CD4-positive, alpha-beta T cell (primary cell): ENCODE measurements at regions not wholly inside any gene's neighbourhood (a gene's known extent, or its start where the extent isn't known, plus 50 kb on each side); places are given as distances from the start of the nearest gene placed in this dataset.
"Not testable (repeated sequence)": the region's sequence is repeated elsewhere in the genome, so short reads cannot be mapped to it uniquely, and the experiment has no call there.

Experiments used
- ATAC-seq: fragments of 200-7000 bp; cut with Tn5 transposase; one replicate; pipeline ENCODE4 v1.10.0; 2022; ENCODE audit warnings: mild to moderate bottlenecking; ENCODE audit not compliant: poor library complexity
- CTCF ChIA-PET: fragments of 350-600 bp; sonication (Branson Sonifier 250); formaldehyde crosslinking; loops from one replicate; lab custom pipeline; 2021; ENCODE audit warnings: antibody characterized with exemption, inconsistent platforms; lab: Charles Lee
- POLR2A ChIA-PET: fragments of 350-600 bp; sonication (Branson Sonifier 250); formaldehyde crosslinking; loops from one replicate; lab custom pipeline; 2021; ENCODE audit warnings: antibody characterized with exemption, inconsistent platforms; lab: Charles Lee
- DNase-seq, 14 experiments: peaks; one replicate each; pipeline ENCODE4 v3.0.0-alpha.2; 2013 to 2020; ENCODE audit warnings: mixed read lengths in 2 of 14
- H3K27ac ChIP-seq, 2 donors: one replicate each; pipeline versions ENCODE4 v1.5.1 to v1.7.0; 2013; ENCODE audit warnings: low read length in 2 of 2, low read depth in 1 of 2, mild to moderate bottlenecking in 1 of 2
- H3K27me3 ChIP-seq, 2 experiments: 1 replicate in 1 of 2; 2 replicates in 1 of 2; pipeline versions ENCODE4 v1.6.1 to v1.7.0; 2013; ENCODE audit warnings: low read length in 2 of 2, control low read depth in 1 of 2, mild to moderate bottlenecking in 1 of 2, moderate library complexity in 1 of 2; ENCODE audit not compliant: insufficient read depth in 2 of 2, control insufficient read depth in 1 of 2
- H3K36me3 ChIP-seq: one replicate; pipeline ENCODE4 v1.6.1; 2013; ENCODE audit warnings: low read length, control low read depth; ENCODE audit not compliant: insufficient read depth
- H3K4me1 ChIP-seq: one replicate; pipeline ENCODE4 v1.6.1; 2013; ENCODE audit warnings: low read length, control low read depth; ENCODE audit not compliant: insufficient read depth
- H3K4me3 ChIP-seq: one replicate; pipeline ENCODE4 v1.5.1; 2013; ENCODE audit warnings: mild to moderate bottlenecking, low read length, moderate library complexity
- H3K9me3 ChIP-seq, 2 experiments: 1 replicate in 1 of 2; 2 replicates in 1 of 2; pipeline versions ENCODE4 v1.6.1 to v1.7.0; 2013; ENCODE audit warnings: low read length in 2 of 2, mild to moderate bottlenecking in 2 of 2, control low read depth in 1 of 2, moderate library complexity in 1 of 2; ENCODE audit not compliant: control insufficient read depth in 1 of 2, insufficient read depth in 1 of 2
- H3K27ac Mint-ChIP-seq: one replicate; pipeline ENCODE4 v1.8.0; 2020; ENCODE audit warnings: mixed read lengths
- H3K27me3 Mint-ChIP-seq: one replicate; pipeline ENCODE4 v1.8.0; 2021; ENCODE audit warnings: mixed read lengths
- H3K36me3 Mint-ChIP-seq: one replicate; pipeline ENCODE4 v1.8.0; 2021; ENCODE audit warnings: low read depth, mixed read lengths
- H3K4me1 Mint-ChIP-seq: one replicate; pipeline ENCODE4 v1.8.0; 2021; ENCODE audit warnings: low read depth, mixed read lengths
- H3K4me3 Mint-ChIP-seq: one replicate; pipeline ENCODE4 v1.8.0; 2020; ENCODE audit warnings: mild to moderate bottlenecking, mixed read lengths
- H3K9me3 Mint-ChIP-seq: one replicate; pipeline ENCODE4 v1.8.0; 2020; ENCODE audit warnings: mixed read lengths
- intact Hi-C, 2 experiments: fragments of 100-400 bp; cut with DNase I in 1 of 2; cut with micrococcal nuclease in 1 of 2; formaldehyde crosslinking; loops; one replicate each; pipeline versions ENCODE4 v1.15.1 to v1.9.0; 2023 to 2025; cut with DNase I, micrococcal nuclease
- TF ChIP-seq, protein P1 (sequence below): fragments of 200-600 bp; IDR thresholded peaks from one replicate; pipeline ENCODE4 v1.8.0; 2022; ENCODE audit warnings: antibody characterized with exemption, mild to moderate bottlenecking

DNA sequence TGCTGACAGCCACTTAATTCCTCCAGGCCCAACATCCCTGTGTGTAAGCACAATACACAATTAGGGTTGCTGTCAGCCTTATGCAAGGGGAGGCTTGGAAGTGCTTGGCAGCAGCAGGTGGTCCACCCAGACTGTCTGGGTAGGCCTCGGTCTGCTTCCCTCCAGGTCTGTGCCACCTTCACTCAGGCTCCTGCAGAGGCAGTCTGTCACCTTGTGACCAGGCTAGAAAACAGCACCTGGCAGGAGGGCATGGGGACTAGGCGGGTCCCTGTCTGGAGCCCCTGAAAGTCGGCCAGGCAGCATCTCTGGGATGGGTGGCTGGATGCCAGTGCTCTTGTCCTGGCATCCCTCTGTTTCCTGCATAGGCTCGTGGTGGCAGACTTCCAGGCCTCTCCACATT lies 578.1 kb downstream of the KCNJ18 start:
- no peak for ATAC-seq
- CTCF ChIA-PET: no interaction called here
- Mint-ChIP-seq H3K4me1 (no peaks in the 10 kb centered on the region), H3K36me3 (no peaks in the 10 kb centered on the region), H3K27ac (no peak overlapping the region), H3K4me3 (no peak overlapping the region), H3K9me3 (peaks cover 1% of the 10 kb centered on the region), H3K27me3 (no peaks in the 10 kb centered on the region)
- no peak for DNase-seq
- Histone ChIP-seq H3K36me3 (no peaks in the 10 kb centered on the region), H3K9me3 (peaks cover 0 to 53% of the 10 kb centered on the region in 2 experiments), H3K27me3 (no peaks in the 10 kb centered on the region), H3K4me1 (no peaks in the 10 kb centered on the region), H3K27ac (no peak overlapping the region), H3K4me3 (no peak overlapping the region)
- TF ChIP-seq, protein P1, sequence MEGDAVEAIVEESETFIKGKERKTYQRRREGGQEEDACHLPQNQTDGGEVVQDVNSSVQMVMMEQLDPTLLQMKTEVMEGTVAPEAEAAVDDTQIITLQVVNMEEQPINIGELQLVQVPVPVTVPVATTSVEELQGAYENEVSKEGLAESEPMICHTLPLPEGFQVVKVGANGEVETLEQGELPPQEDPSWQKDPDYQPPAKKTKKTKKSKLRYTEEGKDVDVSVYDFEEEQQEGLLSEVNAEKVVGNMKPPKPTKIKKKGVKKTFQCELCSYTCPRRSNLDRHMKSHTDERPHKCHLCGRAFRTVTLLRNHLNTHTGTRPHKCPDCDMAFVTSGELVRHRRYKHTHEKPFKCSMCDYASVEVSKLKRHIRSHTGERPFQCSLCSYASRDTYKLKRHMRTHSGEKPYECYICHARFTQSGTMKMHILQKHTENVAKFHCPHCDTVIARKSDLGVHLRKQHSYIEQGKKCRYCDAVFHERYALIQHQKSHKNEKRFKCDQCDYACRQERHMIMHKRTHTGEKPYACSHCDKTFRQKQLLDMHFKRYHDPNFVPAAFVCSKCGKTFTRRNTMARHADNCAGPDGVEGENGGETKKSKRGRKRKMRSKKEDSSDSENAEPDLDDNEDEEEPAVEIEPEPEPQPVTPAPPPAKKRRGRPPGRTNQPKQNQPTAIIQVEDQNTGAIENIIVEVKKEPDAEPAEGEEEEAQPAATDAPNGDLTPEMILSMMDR: no peak
- POLR2A ChIA-PET: no interaction called here
- intact Hi-C loops: no loop called here

DNA sequence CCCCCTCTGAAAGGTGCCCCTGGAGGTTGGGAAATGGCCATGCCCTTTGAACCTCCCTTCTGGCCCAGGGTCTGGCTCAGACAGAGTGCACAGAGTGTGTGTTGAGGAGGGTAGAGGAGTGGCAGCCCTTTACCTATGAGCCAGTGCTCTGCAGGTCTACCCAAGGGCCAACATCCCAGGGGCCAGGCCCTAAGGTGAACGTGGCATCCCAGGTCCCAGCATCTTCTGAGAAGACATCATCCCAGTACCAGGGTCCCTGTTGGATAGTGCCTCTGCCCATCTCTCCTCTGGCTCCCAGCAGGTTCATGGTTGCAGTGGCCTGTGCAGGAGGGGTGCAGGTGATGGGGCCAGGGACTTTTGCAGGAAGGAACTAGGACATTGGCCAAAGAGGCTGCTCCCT lies 578.5 kb downstream of the KCNJ18 start:
- intact Hi-C loops, H3K9me3 Mint-ChIP-seq, H3K4me1 Mint-ChIP-seq, H3K27me3 Mint-ChIP-seq, H3K36me3 ChIP-seq, H3K27ac ChIP-seq, CTCF ChIA-PET, H3K36me3 Mint-ChIP-seq, H3K27me3 ChIP-seq, DNase-seq, H3K4me3 ChIP-seq, H3K4me1 ChIP-seq, H3K27ac Mint-ChIP-seq, H3K4me3 Mint-ChIP-seq, POLR2A ChIA-PET, ATAC-seq: not testable (repeated sequence)
- peaks cover 0 to 49% of the 10 kb centered on the region in 2 experiments for H3K9me3 ChIP-seq

DNA sequence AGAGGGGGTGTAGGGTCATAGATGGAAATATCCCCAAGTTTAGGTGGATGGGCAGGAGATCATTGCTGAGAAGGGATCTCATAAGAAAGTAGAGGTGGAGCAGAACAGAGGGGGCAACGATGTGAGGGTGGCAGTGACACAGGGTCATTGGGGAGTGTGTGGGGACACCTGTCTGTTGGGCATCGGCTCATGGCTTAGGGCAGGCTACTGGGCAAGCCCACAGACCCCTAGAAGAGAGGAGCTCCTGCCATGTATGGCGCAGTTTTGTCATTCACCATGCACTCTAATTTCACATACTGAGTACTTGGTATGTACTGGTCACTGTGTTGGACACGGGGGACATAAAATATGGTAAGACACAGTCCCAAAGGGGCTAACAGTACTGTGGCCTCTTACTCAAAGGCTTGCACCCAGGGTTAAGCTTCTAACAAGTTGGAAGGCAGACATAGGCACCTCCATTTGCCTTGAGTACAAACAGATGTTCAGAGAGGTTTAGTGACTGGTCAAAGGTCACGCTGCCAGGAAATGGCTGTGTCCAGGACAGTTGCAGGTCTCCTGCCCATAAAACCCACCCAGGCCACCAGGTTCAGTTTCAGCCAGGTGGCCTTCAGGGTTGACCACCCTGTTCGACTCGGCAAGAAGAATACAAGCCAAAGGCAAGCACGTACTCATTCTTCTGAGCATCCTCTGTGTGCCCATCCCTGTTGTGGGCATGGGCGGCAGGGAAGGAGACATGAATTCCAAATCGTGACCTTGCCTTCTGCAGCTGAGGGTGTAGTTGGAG lies 580.2 kb downstream of the KCNJ18 start:
- TF ChIP-seq, protein P1: no peak
- intact Hi-C loops: no loop called here

DNA sequence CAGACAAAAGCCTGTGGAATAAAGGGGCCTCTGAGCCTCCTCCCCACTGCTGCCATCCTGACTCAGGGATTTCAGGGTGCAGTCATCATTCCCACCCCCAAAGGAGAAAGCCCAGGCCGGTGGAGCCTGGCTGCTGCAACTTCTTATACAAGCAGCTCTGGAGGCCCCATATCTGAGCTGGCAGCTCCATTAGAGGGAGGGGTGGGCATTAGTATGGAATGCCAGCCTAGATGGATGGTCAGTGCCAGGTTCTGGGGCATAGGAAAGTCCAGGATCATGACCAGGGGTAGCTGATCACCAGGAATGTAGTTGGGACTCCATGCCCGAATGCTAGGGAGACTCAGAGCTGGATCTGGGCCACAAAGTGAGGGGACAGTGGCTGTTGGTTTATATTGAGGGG lies 581.0 kb downstream of the KCNJ18 start:
- Mint-ChIP-seq H3K27me3 (no peaks in the 10 kb centered on the region), H3K36me3 (no peaks in the 10 kb centered on the region), H3K4me1 (no peaks in the 10 kb centered on the region), H3K27ac (no peak overlapping the region), H3K4me3 (no peak overlapping the region), H3K9me3 (peaks cover 4% of the 10 kb centered on the region)
- no peak for DNase-seq
- ChIA-PET POLR2A (no interaction called here), CTCF (no interaction called here)
- Histone ChIP-seq H3K27ac (no peak overlapping the region), H3K27me3 (no peaks in the 10 kb centered on the region), H3K36me3 (no peaks in the 10 kb centered on the region), H3K4me1 (no peaks in the 10 kb centered on the region), H3K4me3 (no peak overlapping the region), H3K9me3 (peaks cover 0 to 43% of the 10 kb centered on the region in 2 experiments)
- no peak for ATAC-seq
- intact Hi-C loops: no loop called here
- TF ChIP-seq, protein P1: no peak

More for the DNA sequence above, 580.2 kb downstream of the KCNJ18 start:
- ATAC-seq: no peak
- CTCF ChIA-PET: no interaction called here
- H3K4me3 Mint-ChIP-seq: no peak overlapping the region
- Histone ChIP-seq H3K4me1 (no peaks in the 10 kb centered on the region), H3K27me3 (no peaks in the 10 kb centered on the region), H3K9me3 (peaks cover 0 to 40% of the 10 kb centered on the region in 2 experiments), H3K36me3 (no peaks in the 10 kb centered on the region), H3K27ac (no peak overlapping the region), H3K4me3 (no peak overlapping the region)
- peaks cover 4% of the 10 kb centered on the region for H3K9me3 Mint-ChIP-seq
- POLR2A ChIA-PET: no interaction called here
- DNase-seq: no peak
- no peaks in the 10 kb centered on the region for H3K4me1 Mint-ChIP-seq
- H3K27me3 Mint-ChIP-seq: no peaks in the 10 kb centered on the region
- H3K36me3 Mint-ChIP-seq: no peaks in the 10 kb centered on the region
- H3K27ac Mint-ChIP-seq: no peak overlapping the region
